ENCODE measurements at regions not wholly inside any gene's neighbourhood (a gene's known extent, or its start where the extent isn't known, plus 50 kb on each side); places are given as distances from the start of the nearest gene placed in this dataset.
"Not testable (repeated sequence)": the region's sequence is repeated elsewhere in the genome, so short reads cannot be mapped to it uniquely, and the experiment has no call there.

DNA sequence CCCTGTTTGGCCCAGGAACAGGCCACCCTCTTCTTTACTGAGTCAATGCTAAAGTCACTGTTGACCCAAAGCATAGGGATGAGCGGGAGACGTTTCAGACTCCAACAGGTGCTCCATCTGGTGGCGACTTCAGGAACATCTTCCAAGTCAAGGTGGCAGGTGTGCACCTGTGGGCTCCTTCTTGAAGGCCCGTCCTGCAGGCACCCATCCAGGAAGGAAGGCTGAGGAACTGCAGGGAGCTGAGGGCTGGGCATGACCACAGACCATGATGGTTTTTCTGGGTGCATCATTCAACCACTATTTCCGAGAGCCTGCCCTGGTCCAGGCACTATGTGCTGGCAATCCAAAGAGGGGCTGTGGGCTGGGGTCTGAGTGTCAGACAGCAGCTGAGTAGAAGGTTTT, 142.8 kb downstream of the NDUFA10 start:
- DNase-seq: peak in 3 of 4 experiments; percentile 22 to 35 (median 23)

DNA sequence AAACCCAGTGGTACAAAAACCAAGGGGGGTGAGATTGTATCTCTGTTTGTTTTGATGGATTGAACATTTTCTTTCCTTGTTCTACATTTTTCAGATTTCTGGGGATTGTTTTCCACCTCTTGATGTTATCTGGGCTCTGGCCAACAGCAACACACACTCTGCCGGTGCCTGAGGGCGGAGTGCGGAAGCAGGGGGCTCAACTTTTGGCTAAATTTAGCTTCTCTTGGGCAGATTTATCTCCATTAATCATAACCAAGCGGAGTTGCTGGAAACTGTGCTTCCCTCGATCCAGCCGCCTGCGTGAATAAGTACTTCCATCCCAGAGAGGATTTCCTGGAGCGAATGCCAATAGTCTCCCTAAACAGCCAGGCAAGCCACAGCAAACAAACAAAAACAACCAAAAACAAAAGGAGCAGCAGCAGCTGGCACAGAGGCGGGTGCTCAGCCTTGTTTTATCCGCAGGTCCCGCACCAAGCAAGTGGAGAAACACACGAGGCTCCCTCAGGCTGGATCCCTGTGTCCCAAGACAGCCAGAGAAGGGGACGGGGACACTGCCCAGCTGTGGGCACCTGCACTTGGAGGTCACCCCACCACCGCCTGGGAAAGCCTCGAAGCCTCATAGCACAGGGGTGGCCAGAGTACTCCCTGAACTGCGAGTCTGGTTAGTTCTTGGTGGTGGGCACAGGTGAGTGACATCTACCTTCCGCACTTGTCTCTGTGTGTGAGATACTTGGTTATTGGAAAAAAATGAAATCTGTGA, 143.4 kb downstream of the NDUFA10 start:
- DNase-seq: no peak

DNA sequence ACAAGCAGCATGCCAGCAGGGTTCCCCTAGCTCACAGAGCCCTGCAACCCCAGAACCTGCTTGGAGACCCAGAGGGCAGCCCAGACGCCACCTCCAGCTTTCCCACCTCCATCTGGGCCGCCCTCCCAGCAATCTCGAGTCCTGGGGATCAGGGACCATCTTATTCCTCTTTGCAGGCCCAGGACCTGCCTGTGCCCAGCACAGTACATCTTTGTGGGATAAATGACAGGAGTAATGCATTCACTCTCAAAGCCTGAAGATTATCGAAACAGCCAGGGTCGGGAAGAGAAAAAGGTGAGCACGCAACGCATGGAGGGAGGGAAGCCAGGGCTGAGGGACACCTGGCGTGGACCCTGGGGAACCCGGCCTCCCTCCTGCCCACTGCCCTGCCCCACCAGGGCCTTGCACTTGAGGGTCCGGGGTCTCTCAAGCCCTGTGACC, 144.1 kb downstream of the NDUFA10 start:
- no peak for DNase-seq

DNA sequence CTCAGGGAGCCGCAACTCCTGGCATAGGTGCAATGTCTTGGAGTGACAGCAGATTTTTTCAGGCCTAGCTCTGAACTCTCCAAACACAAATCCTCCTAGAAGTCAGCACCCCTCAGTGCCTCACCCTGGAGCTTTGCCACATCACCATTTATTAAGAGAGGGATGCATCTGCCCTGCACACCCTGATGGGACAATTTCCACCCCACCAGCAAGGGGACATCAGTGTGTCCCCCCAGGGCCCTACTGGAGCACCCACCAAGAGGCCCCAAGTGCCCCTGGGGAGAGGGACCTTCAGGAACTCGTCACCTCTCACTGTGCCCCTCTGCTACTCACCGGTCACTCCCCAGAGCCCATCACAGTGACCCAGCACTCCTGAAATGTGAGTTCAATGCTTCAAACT, 144.7 kb downstream of the NDUFA10 start:
- no peak for DNase-seq

DNA sequence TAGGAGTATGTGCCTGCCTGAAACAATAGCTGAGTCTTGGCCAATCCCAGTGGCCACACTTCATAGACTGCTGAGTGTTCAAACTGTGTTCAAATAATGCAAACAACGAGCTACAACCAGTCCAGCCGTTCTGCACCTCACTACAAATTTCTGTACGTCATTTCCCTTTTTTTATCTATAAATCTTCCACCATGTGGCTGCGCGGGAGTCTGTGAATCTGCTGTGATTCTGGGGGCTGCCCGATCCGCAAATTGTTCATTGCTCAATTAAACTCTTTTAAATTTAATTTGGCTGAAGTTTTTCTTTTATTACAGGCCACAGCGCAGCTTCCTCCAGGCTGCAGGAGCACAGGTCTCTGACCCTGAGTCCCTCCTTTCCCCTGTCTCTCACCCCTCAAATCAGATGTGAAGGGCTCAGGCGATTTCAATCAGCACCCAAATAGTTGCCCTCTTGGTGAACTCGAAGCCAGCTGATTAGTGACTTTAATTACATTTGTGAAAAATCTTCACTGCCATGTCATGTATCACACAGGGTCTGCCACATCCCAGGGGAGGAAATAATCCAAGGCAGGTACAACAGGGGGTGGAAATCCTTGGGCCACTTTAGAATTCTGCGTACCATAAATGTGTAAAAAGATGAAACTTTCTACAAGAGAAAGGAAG, 145.6 kb downstream of the NDUFA10 start:
- DNase-seq: no peak

DNA sequence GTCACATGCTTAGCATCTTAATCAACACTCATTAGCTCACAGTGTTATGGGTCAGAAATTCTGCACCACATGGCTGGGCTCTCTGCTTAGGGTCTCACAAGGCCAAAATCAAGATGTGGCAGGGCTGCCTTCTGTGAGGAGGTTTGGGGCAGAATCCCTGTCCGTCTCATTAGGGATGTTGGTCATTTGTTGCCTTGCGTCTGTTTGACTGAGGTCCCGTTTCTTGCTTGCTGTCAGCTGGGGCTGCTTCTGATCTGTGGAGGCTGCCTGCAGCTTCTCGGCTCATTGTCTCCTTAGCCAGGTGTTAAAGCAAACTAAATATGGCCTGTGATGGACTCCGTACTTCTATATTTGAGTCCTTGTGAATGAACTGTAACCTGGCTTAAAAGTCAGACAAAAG, 146.5 kb downstream of the NDUFA10 start:
- no peak for DNase-seq

DNA sequence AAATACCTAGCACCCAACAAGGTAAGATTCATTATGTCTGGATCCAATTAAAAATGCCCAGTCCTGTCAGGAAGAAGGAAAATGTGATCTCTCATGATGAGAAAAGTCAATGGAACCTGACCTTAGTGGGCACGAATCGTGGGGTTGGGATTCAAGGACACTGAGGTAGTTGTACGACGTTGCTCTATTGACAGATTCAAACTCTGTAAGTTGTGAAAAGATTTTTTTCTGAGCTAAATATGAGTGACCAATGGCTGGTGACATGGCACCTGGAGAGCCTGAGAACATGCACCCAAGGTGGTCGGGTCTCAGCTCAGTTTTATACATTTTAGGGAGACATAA, 148.2 kb downstream of the NDUFA10 start:
- no peak for DNase-seq

DNA sequence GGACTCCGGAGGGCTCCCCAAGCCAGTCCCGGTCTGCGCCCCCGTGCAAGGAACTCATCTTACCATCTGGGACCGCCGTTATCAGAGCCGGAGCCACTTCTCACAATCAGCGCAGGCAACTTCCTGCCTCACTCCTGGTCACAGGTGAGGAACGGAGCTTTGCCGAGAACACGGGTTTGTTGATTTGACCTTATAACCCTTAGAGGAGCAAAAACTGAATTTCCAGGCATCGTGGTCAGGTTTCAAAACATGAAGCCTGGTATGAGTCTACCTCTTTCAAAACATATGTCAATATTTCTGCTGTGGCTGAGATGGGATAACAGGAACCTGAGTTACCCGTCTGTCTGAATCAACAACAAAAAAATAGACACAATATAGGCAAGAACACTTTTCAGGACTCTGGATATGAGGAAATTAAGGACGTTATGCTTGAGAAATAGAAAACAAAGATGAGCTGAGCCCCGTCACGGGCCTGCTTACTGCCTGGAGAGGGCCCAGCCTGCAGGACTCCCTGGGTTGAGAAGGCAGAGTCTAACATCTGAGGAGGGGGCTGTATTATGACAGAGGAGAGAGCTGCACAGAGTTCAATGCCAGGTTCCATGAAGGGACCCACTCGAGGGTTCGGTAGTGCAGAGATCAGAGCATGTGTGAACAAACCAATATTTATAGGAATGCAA, 148.7 kb downstream of the NDUFA10 start:
- DNase-seq: no peak

DNA sequence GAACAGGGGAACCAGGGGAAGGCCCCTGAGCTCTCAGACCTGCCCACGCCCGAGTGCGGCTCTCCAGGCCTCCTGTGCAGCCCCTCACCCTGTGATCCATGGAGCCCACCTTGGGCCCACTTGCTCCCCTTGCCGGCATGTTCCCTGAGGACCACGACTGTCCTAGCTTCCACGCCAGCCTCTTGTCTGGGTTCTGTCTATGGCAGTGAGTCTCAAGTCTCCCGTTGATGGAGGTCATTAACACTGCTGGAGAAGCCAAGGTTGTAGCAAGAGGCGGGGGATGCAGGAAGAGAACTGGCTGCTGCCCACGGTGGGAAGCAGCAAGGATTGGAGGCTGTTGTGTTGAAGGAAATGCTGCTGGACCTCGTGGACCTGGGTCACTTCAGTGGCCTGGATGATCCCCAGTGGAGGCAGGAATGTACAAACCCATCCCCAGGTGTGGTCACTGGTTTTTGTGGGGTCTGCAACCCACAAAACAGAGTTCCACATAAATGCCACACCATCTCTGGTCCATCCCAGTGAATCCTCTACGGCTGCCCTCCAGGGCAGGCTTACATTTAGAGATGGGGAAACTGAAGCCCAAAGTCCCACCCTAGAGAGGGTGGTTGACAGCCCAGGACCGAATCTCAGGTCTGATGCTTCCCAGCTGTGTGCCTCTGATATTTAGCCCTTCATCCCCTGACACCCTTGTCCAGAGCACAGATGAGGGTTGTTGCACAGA, 150.3 kb downstream of the NDUFA10 start:
- no peak for DNase-seq

DNA sequence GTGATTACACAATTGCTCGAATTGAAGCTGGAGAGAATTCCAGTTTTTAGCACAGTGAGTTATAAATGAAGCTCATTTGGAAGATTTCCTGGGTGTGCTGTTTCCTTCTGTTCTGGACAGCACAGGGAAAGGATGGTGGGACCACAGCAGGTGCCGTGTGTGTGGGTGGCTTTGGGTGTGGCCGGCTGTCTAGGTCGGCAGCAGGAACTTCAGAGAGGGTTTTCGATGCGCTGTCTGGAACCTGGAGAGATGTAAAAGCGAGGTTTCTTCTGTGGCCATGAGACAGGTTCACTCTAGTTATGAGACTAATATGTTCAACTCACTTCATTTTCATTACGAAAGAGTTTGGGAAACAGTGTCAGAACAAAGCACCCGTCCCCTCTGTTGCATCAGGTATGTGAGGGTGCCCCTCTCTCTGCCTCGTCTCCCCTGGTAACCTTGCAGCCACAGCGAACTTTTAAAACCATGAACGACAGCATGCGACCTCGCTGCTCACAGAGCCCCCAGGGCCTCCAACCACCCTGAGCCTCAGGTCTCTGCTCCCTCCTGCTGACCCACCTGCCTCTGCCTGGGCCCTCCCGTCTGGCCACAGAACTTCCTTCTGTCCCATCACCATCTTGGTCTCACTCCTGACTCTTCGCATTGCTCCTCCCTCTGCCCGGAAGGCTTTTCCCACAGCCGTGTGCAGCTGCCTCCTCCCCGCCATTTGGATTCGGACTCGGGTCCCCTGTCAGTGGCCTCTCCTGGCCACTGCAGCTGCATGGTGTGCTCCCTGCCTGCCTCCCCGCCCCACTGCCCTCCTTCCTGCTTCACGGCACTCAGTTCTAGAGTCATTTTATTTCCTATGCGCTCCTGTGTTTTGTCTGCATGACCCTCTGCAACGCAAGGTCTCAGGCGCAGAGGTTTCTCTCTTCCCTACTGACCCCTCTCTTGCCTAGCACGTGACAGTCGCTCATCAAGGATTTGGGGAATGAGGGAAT, 151.2 kb downstream of the NDUFA10 start:
- no peak for DNase-seq

DNA sequence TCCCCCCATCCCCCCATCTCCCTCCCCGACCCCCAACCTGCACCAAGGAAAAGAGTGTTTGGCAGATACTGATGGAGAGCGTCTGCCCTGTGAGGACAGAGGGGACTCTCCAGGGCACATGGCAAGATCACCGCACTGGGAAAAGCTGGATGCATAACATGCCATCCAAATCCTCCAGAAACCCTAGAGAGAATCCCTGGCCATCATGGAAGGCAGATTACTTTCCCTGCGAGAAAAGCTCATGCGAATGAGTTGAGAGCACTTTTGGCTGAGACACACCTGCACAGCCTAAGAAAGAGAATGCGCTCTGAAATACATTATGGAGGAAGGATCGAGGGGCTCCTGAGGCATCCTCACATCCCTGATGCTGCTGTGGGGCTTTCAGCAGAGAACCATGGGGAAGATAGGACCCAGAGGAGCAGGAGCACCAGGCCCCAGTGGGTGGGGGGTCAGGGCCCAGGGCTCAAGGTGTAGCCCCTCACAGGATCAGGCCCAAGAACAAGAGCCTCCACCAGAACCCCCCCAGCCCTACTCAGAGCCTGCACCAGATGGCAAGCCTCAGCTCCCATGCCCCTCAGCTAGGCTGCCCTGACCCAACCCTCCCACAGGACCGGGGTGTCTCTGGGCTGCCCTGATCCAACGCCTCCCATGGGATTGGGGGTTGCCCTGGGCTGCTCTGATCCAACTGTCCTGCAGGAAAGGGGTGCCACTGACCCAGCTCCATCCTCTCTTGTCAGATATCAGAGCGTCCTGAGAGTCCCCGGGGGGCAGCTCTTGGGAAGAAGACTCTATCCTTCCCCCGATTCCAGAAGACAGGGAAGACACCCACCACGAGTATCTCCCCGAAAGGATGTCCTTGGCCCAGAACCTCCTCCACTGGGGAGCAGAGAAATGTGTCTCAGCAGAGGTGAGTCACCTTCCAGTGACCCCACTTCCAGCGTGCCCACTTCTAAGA, 153.4 kb downstream of the NDUFA10 start:
- no peak for DNase-seq

DNA sequence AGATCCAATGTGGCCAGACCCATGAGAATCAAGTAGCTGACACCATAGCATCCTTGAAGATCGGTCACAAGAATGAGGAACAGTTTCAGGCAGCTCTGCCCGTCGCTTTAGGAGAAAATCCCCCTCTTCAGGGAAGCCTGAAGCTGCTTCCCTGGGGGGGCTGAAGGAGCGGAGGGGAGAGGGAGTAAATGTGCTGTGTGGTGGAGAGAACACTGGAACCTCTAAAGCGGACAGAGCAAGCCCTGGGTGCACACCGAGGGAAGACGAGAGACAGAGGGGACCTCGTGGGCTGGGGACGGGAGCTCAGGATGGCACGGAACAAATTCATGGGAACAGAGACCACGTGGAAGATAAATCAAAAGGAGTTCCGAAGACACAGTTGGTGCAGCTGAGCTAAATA, 154.3 kb downstream of the NDUFA10 start:
- DNase-seq: no peak

DNA sequence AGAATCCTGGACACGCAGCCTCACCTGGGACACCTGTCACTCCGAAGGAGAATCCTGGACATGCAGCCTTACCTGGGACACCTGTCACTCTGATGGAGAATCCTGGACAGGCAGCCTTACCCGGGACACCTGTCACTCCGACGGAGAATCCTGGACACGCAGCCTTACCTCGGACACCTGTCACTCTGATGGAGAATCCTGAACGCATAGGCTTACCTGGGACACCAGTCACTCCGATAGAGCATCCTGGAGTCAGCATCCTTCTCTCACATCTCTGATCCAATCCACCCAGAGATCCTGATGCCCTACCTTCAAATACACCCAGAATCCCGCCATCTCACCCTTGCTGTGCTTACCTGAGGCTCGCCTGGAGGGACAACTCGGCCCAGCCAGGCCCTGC, 154.9 kb downstream of the NDUFA10 start:
- DNase-seq: no peak

DNA sequence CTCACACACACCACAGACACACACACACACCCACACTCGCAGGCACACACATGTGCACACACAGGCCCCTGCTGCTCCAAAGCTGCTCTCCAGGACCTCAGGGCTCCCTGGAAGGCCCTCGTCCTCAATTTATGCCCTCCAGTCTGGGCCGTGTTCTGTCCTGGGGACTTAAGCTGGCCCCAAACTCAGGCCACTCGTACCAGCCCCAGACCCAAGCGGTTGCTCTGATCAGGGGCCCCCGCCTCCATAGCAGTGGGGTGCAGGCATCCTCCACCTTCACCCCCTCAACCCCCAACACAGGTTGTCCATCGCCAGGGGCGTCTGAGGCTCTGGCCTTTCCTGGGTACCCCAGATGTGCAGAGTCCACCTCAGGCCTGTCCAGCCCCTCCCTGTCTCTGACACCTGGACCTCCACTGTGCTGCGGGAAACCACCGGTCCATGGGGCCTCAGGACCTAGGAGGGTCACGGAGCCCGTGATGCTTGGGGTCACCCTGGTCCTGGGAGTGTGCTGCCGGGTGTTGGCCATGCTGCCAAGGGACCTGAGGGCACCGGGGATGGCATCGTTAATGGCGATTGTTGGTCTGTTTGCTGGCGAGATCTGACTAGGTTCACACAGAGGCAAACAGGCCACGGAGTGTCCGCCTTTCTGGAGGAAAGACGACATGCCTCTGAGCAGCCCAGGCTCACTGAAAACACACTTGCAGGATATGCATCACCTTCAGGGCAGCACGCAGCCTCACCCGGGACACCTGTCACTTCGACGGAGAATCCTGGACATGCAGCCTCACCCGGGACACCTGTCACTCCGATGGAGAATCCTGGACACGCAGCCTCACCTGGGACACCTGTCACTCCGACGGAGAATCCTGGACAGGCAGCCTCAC, 155.6 kb downstream of the NDUFA10 start:
- no peak for DNase-seq

DNA sequence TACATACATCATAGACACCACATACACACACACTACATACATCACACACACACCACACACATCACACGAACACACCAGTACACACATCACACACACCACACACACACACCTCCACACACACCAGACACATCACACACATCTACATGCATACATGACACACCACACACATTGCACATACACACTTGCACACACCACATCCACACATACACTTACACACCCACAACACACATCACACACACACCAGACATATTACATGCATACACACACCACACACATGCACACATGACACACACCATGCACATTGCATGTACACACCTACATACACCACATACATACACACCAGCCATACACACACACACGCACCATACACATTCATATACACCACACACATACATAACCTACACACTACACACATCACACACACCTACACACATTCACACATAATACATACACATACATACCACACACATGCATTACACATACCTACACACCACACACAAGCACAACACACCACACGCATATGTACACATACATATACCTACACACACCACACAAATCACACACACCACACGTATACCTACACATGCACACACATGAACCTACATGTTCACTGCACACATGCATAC, 156.5 kb downstream of the NDUFA10 start:
- DNase-seq: no peak

DNA sequence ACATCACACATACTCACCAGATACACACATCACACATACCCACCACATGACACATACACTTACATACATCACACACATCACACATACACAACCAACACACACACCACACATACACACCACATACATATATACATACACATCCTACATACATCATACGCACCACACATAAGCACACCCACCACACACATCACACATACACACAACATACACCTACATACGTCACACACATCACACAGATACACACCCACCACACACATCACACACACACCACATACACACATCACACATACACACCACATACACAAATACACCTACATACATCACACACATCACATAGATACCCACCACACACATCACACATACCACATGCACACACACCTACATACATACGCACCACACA, 158.4 kb downstream of the NDUFA10 start:
- no peak for DNase-seq

DNA sequence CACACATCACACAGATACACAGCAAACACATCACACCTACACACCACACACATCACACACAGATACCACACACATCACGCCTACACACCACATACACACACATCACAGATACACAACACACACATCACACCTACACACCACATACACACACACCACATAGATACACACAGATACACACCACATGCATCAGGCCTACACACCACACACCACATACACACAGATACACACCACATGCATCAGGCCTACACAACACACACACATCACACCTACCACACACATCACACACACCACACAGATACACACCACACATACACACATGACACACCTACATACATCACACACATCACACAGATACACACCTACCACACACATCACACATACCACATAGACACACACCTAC, 158.8 kb downstream of the NDUFA10 start:
- DNase-seq: no peak

DNA sequence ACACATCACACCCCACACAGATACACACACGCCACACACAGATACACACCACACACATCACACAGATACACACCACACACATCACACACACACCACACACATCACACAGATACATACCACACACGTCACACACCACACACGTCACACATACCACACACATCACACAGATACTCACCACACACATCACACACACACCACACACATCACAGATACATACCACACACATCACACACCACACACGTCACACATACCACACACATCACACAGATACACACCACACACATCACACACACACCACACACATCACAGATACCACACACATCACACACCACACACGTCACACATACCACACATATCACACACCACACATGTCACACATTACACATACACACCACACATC, 159.3 kb downstream of the NDUFA10 start:
- DNase-seq: not testable (repeated sequence)

DNA sequence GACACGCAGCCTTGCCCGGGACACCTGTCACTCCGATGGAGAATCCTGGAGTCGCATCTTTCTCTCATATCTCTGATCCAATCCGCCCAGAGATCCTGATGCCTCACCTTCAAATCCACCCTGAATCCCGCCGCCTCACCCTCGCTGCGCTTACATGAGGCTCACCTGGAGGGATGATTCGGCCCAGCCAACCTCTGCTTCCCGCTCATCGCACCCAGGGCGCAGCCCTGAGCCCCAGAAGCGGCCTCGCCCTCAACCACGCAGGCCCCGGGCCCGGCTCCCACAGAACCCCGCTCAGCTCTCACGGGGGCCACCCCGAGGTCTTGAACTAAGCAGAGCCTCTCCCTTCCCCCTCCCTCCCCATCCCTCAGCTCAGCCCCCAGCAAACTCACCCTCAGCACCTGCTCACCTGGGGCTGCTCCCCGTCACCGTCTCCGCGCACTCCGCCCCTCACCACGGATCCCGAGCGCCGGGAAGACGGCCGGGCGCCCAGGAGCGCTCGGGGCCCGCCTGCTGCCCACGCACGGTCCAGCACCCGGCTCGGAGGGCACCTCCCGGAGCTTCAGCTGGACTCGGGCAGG, 160.0 kb downstream of the NDUFA10 start:
- no peak for DNase-seq

All from activated naive CD4-positive, alpha-beta T cell (primary cell).